Activated T-cell treated with anti-CD3 and anti-CD28 coated beads, Interleukin-2, amount 50 U/mL, for 24 hours (primary cell): ENCODE measurements at regions not wholly inside any gene's neighbourhood (a gene's known extent, or its start where the extent isn't known, plus 50 kb on each side); places are given as distances from the start of the nearest gene placed in this dataset.
"Not testable (repeated sequence)": the region's sequence is repeated elsewhere in the genome, so short reads cannot be mapped to it uniquely, and the experiment has no call there.

ENCODE experiments used
- DNase-seq: peaks from one replicate; pipeline ENCODE4 v3.0.0-alpha.2; 2020
- H3K27ac Mint-ChIP-seq: 2 replicates; pipeline ENCODE4 v1.8.0; 2020; ENCODE audit warnings: mild to moderate bottlenecking, mixed read lengths
- H3K27me3 Mint-ChIP-seq: 2 replicates; pipeline ENCODE4 v1.8.0; 2020; ENCODE audit warnings: mixed read lengths
- H3K36me3 Mint-ChIP-seq: 2 replicates; pipeline ENCODE4 v1.8.0; 2020; ENCODE audit warnings: low read depth, mixed read lengths
- H3K4me1 Mint-ChIP-seq: 2 replicates; pipeline ENCODE4 v1.8.0; 2020; ENCODE audit warnings: low read depth, mixed read lengths
- H3K4me3 Mint-ChIP-seq: 2 replicates; pipeline ENCODE4 v1.8.0; 2020; ENCODE audit warnings: mild to moderate bottlenecking, moderate library complexity, mixed read lengths
- H3K9me3 Mint-ChIP-seq: 2 replicates; pipeline ENCODE4 v1.8.0; 2020; ENCODE audit warnings: mixed read lengths

GRCh38 chr18:26635466-26635865, 87.1 kb upstream of the KCTD1 start:
- H3K9me3 Mint-ChIP-seq: no peaks in the 10 kb centered on the region
- no peak overlapping the region for H3K27ac Mint-ChIP-seq
- H3K4me3 Mint-ChIP-seq: no peak overlapping the region
- peaks cover 3% of the 10 kb centered on the region for H3K27me3 Mint-ChIP-seq
- H3K4me1 Mint-ChIP-seq: no peaks in the 10 kb centered on the region
- DNase-seq: no peak
- no peaks in the 10 kb centered on the region for H3K36me3 Mint-ChIP-seq

GRCh38 chr18:26634631-26635030, 86.3 kb upstream of the KCTD1 start:
- Mint-ChIP-seq H3K27me3 (peaks cover 5% of the 10 kb centered on the region), H3K9me3 (no peaks in the 10 kb centered on the region), H3K4me1 (no peaks in the 10 kb centered on the region), H3K27ac (no peak overlapping the region), H3K4me3 (no peak overlapping the region), H3K36me3 (no peaks in the 10 kb centered on the region)
- no peak for DNase-seq

GRCh38 chr18:26631135-26631534, 82.8 kb upstream of the KCTD1 start:
- Mint-ChIP-seq H3K27ac (no peak overlapping the region), H3K4me3 (no peak overlapping the region)

GRCh38 chr18:26630596-26630995, 82.2 kb upstream of the KCTD1 start:
- DNase-seq: no peak
- no peaks in the 10 kb centered on the region for H3K36me3 Mint-ChIP-seq
- no peaks in the 10 kb centered on the region for H3K9me3 Mint-ChIP-seq
- H3K27me3 Mint-ChIP-seq: peaks cover 5% of the 10 kb centered on the region
- H3K4me3 Mint-ChIP-seq: no peak overlapping the region
- H3K4me1 Mint-ChIP-seq: no peaks in the 10 kb centered on the region
- H3K27ac Mint-ChIP-seq: no peak overlapping the region

More at GRCh38 chr18:26631135-26631534, 82.8 kb upstream of the KCTD1 start:
- DNase-seq: no peak
- Mint-ChIP-seq H3K36me3 (no peaks in the 10 kb centered on the region), H3K27me3 (peaks cover 5% of the 10 kb centered on the region), H3K4me1 (no peaks in the 10 kb centered on the region), H3K9me3 (no peaks in the 10 kb centered on the region)

GRCh38 chr18:26628017-26628416, 79.7 kb upstream of the KCTD1 start:
- H3K36me3 Mint-ChIP-seq: no peaks in the 10 kb centered on the region
- H3K27ac Mint-ChIP-seq: no peak overlapping the region
- H3K9me3 Mint-ChIP-seq: peaks cover 17% of the 10 kb centered on the region
- DNase-seq: no peak
- no peaks in the 10 kb centered on the region for H3K4me1 Mint-ChIP-seq
- H3K27me3 Mint-ChIP-seq: peaks cover 5% of the 10 kb centered on the region
- no peak overlapping the region for H3K4me3 Mint-ChIP-seq

GRCh38 chr18:26624443-26624842, 76.1 kb upstream of the KCTD1 start:
- H3K27ac Mint-ChIP-seq: no peak overlapping the region
- H3K4me1 Mint-ChIP-seq: no peaks in the 10 kb centered on the region
- H3K36me3 Mint-ChIP-seq: no peaks in the 10 kb centered on the region
- DNase-seq: no peak
- peaks cover 10% of the 10 kb centered on the region for H3K27me3 Mint-ChIP-seq
- peaks cover 19% of the 10 kb centered on the region for H3K9me3 Mint-ChIP-seq
- no peak overlapping the region for H3K4me3 Mint-ChIP-seq

GRCh38 chr18:26623314-26623713, 75.0 kb upstream of the KCTD1 start:
- peaks cover 19% of the 10 kb centered on the region for H3K9me3 Mint-ChIP-seq
- DNase-seq: not testable (repeated sequence)

GRCh38 chr18:26621161-26622026, 73.0 kb upstream of the KCTD1 start:
- H3K4me1 Mint-ChIP-seq: no peaks in the 10 kb centered on the region
- peaks cover 10% of the 10 kb centered on the region for H3K27me3 Mint-ChIP-seq
- no peaks in the 10 kb centered on the region for H3K36me3 Mint-ChIP-seq
- peak; percentile 30 for DNase-seq
- H3K4me3 Mint-ChIP-seq: no peak overlapping the region
- peaks cover 19% of the 10 kb centered on the region for H3K9me3 Mint-ChIP-seq
- H3K27ac Mint-ChIP-seq: no peak overlapping the region

More at GRCh38 chr18:26623314-26623713, 75.0 kb upstream of the KCTD1 start:
- not testable (repeated sequence) for H3K27ac Mint-ChIP-seq, H3K4me1 Mint-ChIP-seq, H3K36me3 Mint-ChIP-seq, H3K4me3 Mint-ChIP-seq
- H3K27me3 Mint-ChIP-seq: peaks cover 10% of the 10 kb centered on the region

- H3K36me3 Mint-ChIP-seq: no peaks in the 10 kb centered on the region
- H3K4me3 Mint-ChIP-seq: no peak overlapping the region
- peaks cover 11% of the 10 kb centered on the region for H3K9me3 Mint-ChIP-seq
- no peaks in the 10 kb centered on the region for H3K4me1 Mint-ChIP-seq
- no peak overlapping the region for H3K27ac Mint-ChIP-seq
- no peak for DNase-seq
- H3K27me3 Mint-ChIP-seq: peaks cover 13% of the 10 kb centered on the region
Measured at GRCh38 chr18:26619350-26619749, 71.0 kb upstream of the KCTD1 start.

- Mint-ChIP-seq H3K36me3 (no peaks in the 10 kb centered on the region), H3K27ac (no peak overlapping the region), H3K9me3 (peaks cover 3% of the 10 kb centered on the region), H3K4me3 (no peak overlapping the region), H3K4me1 (no peaks in the 10 kb centered on the region), H3K27me3 (peaks cover 13% of the 10 kb centered on the region)
- no peak for DNase-seq
Measured at GRCh38 chr18:26618135-26618534, 69.8 kb upstream of the KCTD1 start.

- Mint-ChIP-seq H3K4me1 (no peaks in the 10 kb centered on the region), H3K9me3 (no peaks in the 10 kb centered on the region), H3K27ac (no peak overlapping the region), H3K27me3 (peaks cover 9% of the 10 kb centered on the region), H3K36me3 (no peaks in the 10 kb centered on the region), H3K4me3 (no peak overlapping the region)
- DNase-seq: no peak
Measured at GRCh38 chr18:26617151-26617554, 68.8 kb upstream of the KCTD1 start.

- Mint-ChIP-seq H3K27me3 (peaks cover 5% of the 10 kb centered on the region), H3K27ac (no peak overlapping the region), H3K4me1 (no peaks in the 10 kb centered on the region), H3K4me3 (no peak overlapping the region), H3K36me3 (no peaks in the 10 kb centered on the region), H3K9me3 (no peaks in the 10 kb centered on the region)
- no peak for DNase-seq
Measured at GRCh38 chr18:26614374-26614773, 66.0 kb upstream of the KCTD1 start.
